WERI-Rb-1 (cell line): ENCODE measurements at regions not wholly inside any gene's neighbourhood (a gene's known extent, or its start where the extent isn't known, plus 50 kb on each side); places are given as distances from the start of the nearest gene placed in this dataset.

ENCODE experiments used
- DNase-seq: peaks from one replicate; pipeline ENCODE4 v3.0.0-alpha.2; 2020
- H3K27ac ChIP-seq: fragments of 250-450 bp; sonication (Bioruptor Pico); 2 replicates; pipeline ENCODE4 v1.5.1; 2020; ENCODE audit warnings: mild to moderate bottlenecking, moderate library complexity
- H3K27me3 ChIP-seq: fragments of 250-450 bp; sonication (Bioruptor Pico); 2 replicates; pipeline ENCODE4 v1.5.1; 2021; ENCODE audit warnings: mild to moderate bottlenecking, low read depth, moderate library complexity; ENCODE audit not compliant: insufficient read depth, severe bottlenecking
- H3K36me3 ChIP-seq: fragments of 250-450 bp; sonication (Bioruptor Pico); 2 replicates; pipeline ENCODE4 v1.5.1; 2020; ENCODE audit warnings: mild to moderate bottlenecking, moderate library complexity
- H3K4me3 ChIP-seq: 2 replicates; pipeline ENCODE4 v1.5.1; 2011; ENCODE audit warnings: low read depth, mild to moderate bottlenecking, control low read depth, low read length
- H3K9me3 ChIP-seq: fragments of 250-450 bp; sonication (Bioruptor Pico); 2 replicates; pipeline ENCODE4 v1.5.1; 2021; ENCODE audit warnings: mild to moderate bottlenecking, moderate library complexity; ENCODE audit not compliant: severe bottlenecking
- CTCF ChIP-seq: IDR thresholded peaks from 2 replicates; pipeline ENCODE4 v1.5.1; 2011; ENCODE audit warnings: low read depth, mild to moderate bottlenecking, control low read depth, inconsistent platforms, low read length

- Histone ChIP-seq H3K4me3 (no peak overlapping the region), H3K27me3 (peaks cover 29% of the 10 kb centered on the region), H3K36me3 (no peaks in the 10 kb centered on the region), H3K9me3 (no peaks in the 10 kb centered on the region), H3K27ac (no peak overlapping the region)
- no peak for TF ChIP-seq CTCF
- no peak for DNase-seq
These were observed 763.2 kb upstream of the TENM4 start for GRCh38 chr11:80204021-80204420.

DNA sequence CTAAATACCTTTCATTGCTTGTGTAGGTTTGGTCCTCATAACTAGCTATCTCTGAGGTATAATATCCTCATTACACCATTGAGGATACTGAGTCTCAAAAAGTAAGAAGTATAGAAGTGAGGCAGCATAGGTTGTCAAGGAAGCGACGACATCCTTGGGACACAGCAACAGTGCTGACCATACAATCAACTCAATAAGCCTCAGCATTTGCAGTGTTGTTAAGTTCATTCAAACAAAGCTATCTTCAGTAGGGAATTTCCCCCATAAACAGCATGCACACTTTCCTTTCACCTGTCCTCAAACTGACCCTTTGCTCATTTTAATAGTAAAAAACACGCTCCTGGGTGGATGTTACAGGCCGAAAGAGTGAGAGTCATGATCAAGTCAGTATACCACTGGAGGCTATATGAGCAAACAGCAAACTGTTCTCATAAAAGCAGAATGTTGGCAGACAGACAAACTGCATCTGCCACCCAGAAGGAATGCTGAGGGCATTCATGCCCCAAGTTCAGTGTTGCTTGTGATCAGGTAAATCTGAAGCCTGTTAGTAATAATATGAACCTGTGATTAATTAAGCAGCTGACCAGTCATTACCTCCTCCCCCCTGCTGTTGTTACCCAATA is 756.2 kb upstream of the TENM4 start:
- TF ChIP-seq CTCF = no peak
- H3K27me3 ChIP-seq = peaks cover 35% of the 10 kb centered on the region
- no peaks in the 10 kb centered on the region for H3K9me3 ChIP-seq
- no peak overlapping the region for H3K27ac ChIP-seq
- H3K4me3 ChIP-seq = no peak overlapping the region
- no peaks in the 10 kb centered on the region for H3K36me3 ChIP-seq
- DNase-seq = no peak

DNA sequence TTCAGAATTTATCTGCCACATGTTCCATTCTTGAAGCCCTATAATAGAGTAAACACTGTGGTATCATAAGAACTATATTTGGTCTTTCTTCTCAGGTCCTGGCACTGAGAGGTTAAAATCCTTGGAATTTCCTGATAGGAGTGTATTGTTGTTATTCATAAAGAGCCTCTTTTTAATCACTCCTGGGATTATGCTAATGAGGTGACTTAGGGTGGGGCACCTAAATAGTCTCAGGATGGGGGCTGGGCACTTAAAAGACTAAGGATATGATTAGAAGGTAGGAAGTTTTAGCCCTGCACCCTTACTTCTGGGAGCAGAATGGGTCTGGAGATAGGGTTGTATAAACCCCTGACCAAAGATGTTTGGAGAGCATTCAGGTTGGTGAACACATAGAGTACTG is 755.2 kb upstream of the TENM4 start:
- H3K4me3 ChIP-seq = no peak overlapping the region
- TF ChIP-seq CTCF = no peak
- no peak for DNase-seq

DNA sequence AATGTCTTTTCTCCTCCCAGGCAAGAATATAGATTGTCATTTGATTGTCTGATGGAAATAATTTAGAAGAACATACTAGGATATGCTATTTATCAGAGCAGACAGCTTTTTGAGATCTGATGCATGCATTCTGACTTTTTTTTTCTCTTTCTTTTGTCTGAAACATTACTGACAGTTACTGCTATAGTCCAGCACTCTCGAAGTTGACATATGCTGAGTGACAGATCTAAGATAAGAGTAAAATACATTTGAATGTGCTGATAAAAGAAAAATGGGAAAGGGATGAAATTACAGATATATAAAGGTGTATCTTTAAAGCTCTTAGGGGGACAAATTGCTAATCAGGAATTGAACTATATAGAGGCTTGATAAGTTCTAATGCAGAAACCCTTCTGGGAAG is 753.8 kb upstream of the TENM4 start:
- Histone ChIP-seq H3K27ac (no peak overlapping the region), H3K4me3 (no peak overlapping the region), H3K27me3 (peaks cover 32% of the 10 kb centered on the region), H3K36me3 (no peaks in the 10 kb centered on the region), H3K9me3 (no peaks in the 10 kb centered on the region)
- no peak for DNase-seq
- TF ChIP-seq CTCF = no peak

More for the DNA sequence above, 755.2 kb upstream of the TENM4 start:
- Histone ChIP-seq H3K27me3 (peaks cover 31% of the 10 kb centered on the region), H3K9me3 (no peaks in the 10 kb centered on the region), H3K27ac (no peak overlapping the region), H3K36me3 (no peaks in the 10 kb centered on the region)

DNA sequence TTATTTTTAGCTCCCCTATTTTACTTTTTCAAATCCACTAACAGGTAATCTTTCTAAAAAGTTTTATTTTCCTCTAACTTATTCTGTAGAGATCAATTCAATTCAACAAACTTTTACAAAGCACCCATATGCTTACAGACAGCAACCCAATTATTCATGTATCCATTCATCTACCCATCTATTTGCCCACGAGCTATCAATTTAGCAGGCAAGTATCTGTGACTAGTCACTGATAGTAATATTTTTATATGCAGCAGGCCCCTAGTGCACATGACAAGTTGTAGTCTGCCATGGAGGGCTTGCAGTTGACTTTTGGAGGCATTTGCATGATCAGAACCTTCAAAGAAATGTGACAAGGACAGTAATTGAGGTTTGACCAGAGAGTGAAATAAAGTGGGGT is 753.2 kb upstream of the TENM4 start:
- DNase-seq = no peak
- Histone ChIP-seq H3K4me3 (no peak overlapping the region), H3K27ac (no peak overlapping the region), H3K9me3 (no peaks in the 10 kb centered on the region), H3K36me3 (no peaks in the 10 kb centered on the region), H3K27me3 (peaks cover 35% of the 10 kb centered on the region)
- no peak for TF ChIP-seq CTCF

DNA sequence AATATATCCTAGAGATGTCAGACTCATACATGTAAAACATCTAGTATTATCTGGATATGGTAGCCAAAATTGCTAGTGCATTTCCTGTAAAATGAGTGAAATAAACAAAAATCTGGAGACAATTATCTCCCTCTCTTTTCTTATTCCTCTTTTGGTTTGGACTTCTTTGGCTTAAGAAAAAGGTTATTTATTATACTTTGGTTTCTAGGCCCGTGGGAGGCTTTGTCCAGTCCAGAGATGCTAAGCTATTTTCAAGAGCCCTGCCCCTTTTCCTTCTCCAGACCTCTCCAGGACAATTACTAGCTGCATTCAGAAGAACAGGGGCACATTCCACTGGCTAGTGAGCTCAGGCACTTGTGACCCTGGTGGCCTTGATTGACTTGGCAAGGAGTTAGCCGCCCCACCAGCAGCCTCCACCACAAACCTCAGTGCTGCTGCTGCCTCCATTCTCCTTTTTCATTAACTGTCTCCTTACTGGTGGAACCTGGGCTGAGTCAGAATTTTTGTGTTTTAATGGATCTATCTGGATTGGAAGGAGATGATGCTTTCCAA is 747.3 kb upstream of the TENM4 start:
- no peak for TF ChIP-seq CTCF
- no peaks in the 10 kb centered on the region for H3K36me3 ChIP-seq
- H3K27me3 ChIP-seq = peaks cover 53% of the 10 kb centered on the region
- no peak overlapping the region for H3K4me3 ChIP-seq
- DNase-seq = no peak
- no peaks in the 10 kb centered on the region for H3K9me3 ChIP-seq
- H3K27ac ChIP-seq = no peak overlapping the region
